NB4 (cell line): ENCODE measurements at regions not wholly inside any gene's neighbourhood (a gene's known extent, or its start where the extent isn't known, plus 50 kb on each side); places are given as distances from the start of the nearest gene placed in this dataset.
"Not testable (repeated sequence)": the region's sequence is repeated elsewhere in the genome, so short reads cannot be mapped to it uniquely, and the experiment has no call there.

Source experiments
- DNase-seq: peaks from one replicate; pipeline ENCODE4 v3.0.0; 2010; ENCODE audit warnings: low read depth
- H3K4me3 ChIP-seq: one replicate; pipeline ENCODE4 v1.5.1; 2011; ENCODE audit warnings: mild to moderate bottlenecking, low read depth, low read length, moderate library complexity
- CTCF ChIP-seq: IDR thresholded peaks from one replicate; pipeline ENCODE4 v1.5.1; 2012; ENCODE audit warnings: low read depth, low read length
- MYC ChIP-seq: IDR thresholded peaks from 2 replicates; pipeline ENCODE4 v1.6.1; 2011; ENCODE audit warnings: low read depth, low read length
- POLR2A ChIP-seq: IDR thresholded peaks from 2 replicates; pipeline ENCODE4 v1.6.1; 2011; ENCODE audit warnings: mild to moderate bottlenecking; ENCODE audit not compliant: insufficient read length; ENCODE audit errors: extremely low read depth
- TF ChIP-seq, protein P1 (sequence below): IDR thresholded peaks from 2 replicates; pipeline ENCODE4 v1.6.1; 2011; ENCODE audit warnings: low read depth, low read length

DNA sequence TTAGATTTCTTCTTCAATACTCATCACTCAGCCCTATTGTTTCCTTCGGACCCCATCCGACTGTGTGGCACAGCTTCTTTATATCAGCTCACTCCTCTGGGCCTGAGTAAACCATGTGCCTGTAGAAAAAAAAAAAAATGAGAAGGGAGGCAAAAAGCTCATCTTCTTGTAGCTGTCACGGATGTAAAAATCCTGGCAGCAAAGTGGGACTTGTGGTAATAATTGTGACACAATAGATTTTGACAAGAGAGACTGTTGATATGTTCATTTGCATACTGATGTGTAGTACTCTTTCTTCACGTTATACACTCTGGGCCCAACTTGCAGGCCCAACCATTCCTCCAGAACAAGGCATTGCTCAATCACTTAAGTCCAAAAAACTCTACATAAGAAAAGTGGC is 270.0 kb upstream of the SMIM21 start:
- no peak for DNase-seq
- no peak for TF ChIP-seq CTCF
- TF ChIP-seq POLR2A = no peak
- TF ChIP-seq, protein P1, sequence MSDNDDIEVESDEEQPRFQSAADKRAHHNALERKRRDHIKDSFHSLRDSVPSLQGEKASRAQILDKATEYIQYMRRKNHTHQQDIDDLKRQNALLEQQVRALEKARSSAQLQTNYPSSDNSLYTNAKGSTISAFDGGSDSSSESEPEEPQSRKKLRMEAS = no peak
- no peak for TF ChIP-seq MYC
- H3K4me3 ChIP-seq = no peak overlapping the region

- no peak for DNase-seq
- no peak overlapping the region for H3K4me3 ChIP-seq
- TF ChIP-seq, protein P1 = no peak
- TF ChIP-seq POLR2A (no peak), MYC (no peak), CTCF (no peak)
These were observed 268.9 kb upstream of the SMIM21 start for GRCh38 chr18:75696391-75696790.

GRCh38 chr18:75694292-75694691 is 266.8 kb upstream of the SMIM21 start:
- TF ChIP-seq CTCF (no peak), POLR2A (no peak), MYC (no peak)
- TF ChIP-seq, protein P1 = no peak
- DNase-seq = no peak
- no peak overlapping the region for H3K4me3 ChIP-seq

GRCh38 chr18:75691483-75691882 is 264.0 kb upstream of the SMIM21 start:
- no peak overlapping the region for H3K4me3 ChIP-seq
- no peak for DNase-seq

GRCh38 chr18:75690283-75690682 is 262.8 kb upstream of the SMIM21 start:
- not testable (repeated sequence) for H3K4me3 ChIP-seq, DNase-seq

More at GRCh38 chr18:75691483-75691882, 264.0 kb upstream of the SMIM21 start:
- TF ChIP-seq MYC (no peak), CTCF (no peak), POLR2A (no peak)
- TF ChIP-seq, protein P1 = no peak

GRCh38 chr18:75687626-75688025 is 260.1 kb upstream of the SMIM21 start:
- H3K4me3 ChIP-seq = no peak overlapping the region
- TF ChIP-seq MYC (no peak), POLR2A (no peak), CTCF (no peak)
- no peak for DNase-seq
